Prostate gland (tissue), 2 donors: ENCODE measurements at regions not wholly inside any gene's neighbourhood (a gene's known extent, or its start where the extent isn't known, plus 50 kb on each side); places are given as distances from the start of the nearest gene placed in this dataset.

Experiments used
- CTCF ChIP-seq, 4 experiments: fragments of 200-600 bp in 2 of 4; fragments of 450-650 bp in 2 of 4; sonication (generic) in 2 of 4; IDR thresholded peaks; 1 replicate in 3 of 4; 2 replicates in 1 of 4; pipeline ENCODE4 v1.5.1; 2016 to 2019; ENCODE audit warnings: antibody characterized with exemption in 4 of 4, mild to moderate bottlenecking in 2 of 4, moderate library complexity in 2 of 4
- POLR2A ChIP-seq: fragments of 450-650 bp; IDR thresholded peaks from one replicate; pipeline ENCODE4 v1.6.1; 2016; ENCODE audit warnings: antibody characterized with exemption, mild to moderate bottlenecking

GRCh38 chr17:31631766-31632165, 227.3 kb downstream of the COPRS start:
- no peak for TF ChIP-seq CTCF (IDR thresholded peaks at IDR 0.05)
- TF ChIP-seq POLR2A = no peak
